Suppressor macrophage treated with lipopolysaccharide for 1 hour (primary cell): ENCODE measurements at regions not wholly inside any gene's neighbourhood (a gene's known extent, or its start where the extent isn't known, plus 50 kb on each side); places are given as distances from the start of the nearest gene placed in this dataset.

Experiments
- DNase-seq, 3 donors: peaks; one replicate each; pipeline ENCODE4 v3.0.0-alpha.2; 2020 to 2022

DNA sequence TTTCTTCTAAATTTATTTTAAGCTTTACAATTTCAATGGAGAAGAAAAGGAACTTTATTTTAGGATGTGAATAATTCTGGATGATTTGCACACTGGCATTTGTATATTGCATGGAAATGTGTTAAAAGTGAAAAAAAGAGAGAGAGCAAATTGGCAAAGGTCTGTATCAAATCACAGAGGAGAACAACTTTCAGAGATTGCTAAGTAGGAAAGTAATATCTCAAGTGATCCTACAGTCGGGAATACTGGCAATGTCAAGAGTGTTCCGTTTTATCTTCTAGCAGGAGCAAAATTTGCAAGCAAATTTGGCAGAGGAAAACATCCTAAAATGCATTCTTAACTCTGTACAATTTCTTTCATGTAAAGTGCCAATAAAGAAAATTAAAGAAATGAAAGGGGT is 97.1 kb upstream of the TMC3 start:
- DNase-seq: no peak

DNA sequence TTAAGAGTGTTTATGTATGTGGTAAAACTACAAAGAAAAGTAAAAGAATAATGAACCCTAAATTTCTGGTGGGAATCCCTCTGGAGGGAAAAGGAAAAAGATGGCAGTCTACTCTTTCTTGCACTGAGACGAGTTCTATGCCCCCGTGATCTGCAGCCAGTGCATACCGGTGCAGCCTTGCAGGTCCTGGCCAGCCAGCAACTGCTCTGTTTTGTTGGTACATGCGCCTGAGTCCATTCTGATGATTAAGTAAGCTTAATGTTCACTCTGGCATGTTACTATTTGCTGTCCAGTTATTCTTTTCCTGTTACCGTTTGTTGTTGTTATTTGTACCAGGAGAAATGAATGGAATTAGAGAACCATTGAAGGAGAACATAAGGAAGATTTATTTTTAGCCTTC is 95.1 kb upstream of the TMC3 start:
- no peak for DNase-seq

DNA sequence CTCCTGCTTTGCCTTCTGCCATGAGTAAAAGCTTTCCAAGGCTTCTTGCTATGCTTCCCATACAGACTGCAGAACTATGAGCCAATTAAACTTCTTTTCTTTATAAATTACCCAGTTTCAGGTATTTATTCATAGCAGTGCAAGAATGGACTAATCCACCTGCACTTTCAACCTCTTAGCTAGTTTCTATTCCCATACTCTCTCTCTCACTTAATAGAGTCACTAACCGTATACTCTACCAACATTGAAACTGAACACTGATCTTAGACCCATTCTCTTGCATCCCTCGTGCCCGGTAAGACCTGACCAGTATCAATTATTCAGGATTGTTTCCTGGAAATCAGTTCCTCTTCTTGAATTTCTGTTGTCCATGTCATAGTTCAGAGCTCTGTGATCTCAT is 92.7 kb upstream of the TMC3 start:
- no peak for DNase-seq

DNA sequence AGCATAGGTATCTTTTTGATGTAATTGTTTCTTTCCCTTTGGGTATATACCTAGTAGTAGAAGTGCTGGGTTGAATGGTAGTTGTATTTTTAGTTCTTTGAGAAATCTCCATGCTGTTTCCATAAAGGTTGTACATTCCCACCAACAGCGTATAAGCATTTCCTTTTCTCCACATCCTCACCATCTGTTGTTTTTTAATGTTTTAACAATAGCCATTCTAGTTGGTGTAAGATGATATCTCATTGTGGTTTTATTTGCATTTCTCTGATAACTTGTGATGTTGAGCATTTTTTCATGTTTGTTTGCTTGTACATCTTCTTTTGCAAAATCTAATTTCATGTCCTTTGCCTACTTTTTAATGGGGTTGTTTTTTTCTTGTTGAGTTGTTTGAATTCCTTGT is 80.0 kb upstream of the TMC3 start:
- no peak for DNase-seq

DNA sequence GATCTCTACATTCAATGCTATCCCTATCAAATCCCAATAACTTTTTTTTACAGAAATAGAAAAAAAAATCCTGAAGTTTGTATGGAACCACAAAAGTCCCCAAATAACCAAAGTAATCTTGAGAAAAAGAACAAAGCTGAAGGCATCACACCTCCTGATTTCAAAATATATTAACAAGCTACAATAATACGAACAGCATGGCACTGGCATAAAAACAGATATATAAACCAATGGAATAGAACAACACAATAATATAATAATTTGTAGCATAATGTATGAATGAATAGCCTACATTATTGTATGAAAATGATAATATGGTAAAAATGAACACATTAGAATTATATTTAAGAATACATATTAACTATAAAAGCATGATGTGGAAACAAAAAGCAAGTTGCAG is 76.7 kb upstream of the TMC3 start:
- DNase-seq: no peak

DNA sequence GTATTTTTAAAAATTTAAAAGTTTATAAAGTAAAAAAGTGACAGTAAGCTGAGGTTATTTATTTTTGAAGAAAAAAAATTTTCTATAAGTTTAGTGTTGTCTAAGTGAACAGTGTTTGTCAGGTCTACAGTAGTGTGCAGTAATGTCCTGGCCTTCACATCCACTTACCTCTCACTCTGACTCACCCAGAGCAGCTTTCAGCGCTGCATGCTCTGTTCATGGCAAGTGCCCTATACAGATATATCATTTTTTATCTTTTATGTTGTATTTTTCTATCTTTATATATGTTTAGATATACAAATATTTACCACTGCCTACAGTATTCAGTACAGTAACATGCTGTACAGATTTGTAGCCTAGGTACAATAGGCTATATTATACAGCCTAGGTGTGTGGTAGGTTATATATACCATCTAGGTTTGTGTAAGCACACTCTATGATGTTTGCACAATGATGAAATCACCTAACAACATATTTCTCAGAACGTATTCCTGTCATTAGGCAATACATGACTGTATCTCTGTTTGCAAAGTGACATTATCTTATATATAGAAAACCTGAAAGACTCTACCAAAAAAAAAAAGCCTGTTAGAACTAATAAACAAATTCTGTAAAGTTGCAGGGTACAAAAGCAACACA is 75.9 kb upstream of the TMC3 start:
- no peak for DNase-seq

DNA sequence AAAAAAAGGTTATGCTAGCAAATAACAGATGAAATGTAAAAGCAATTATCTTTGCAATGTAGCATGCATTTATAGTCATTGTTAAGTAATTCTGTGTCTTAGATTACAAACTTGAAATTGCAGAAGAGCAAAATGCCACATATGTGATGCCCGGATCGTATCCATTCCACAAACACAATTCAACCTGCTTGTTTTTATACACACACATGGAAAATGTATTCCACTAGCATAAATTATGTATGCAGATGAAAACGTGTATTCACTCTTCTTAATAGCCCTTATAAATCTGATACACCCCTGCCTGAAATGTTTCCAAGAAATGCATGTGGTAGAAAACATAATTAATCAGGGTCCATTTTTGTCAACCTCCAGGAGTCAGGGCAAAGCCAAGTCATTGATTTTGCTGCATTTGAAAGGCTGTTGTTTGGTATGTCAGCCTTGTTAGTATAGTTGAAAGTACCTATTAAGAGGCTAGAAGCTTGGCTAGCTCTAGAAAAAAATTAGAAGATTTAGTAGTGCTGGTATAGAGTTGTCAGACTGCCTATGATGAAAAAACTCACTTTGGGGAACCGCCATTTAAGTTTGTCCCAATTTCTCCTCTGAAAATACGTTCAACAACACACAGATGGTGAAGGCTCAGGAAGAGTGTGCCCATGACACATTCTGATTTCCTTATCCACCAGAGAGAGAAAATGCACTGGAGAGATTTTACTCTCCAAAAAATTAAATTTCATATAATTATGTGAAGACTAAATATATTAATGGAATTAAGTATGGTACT is 69.2 kb upstream of the TMC3 start:
- no peak for DNase-seq

DNA sequence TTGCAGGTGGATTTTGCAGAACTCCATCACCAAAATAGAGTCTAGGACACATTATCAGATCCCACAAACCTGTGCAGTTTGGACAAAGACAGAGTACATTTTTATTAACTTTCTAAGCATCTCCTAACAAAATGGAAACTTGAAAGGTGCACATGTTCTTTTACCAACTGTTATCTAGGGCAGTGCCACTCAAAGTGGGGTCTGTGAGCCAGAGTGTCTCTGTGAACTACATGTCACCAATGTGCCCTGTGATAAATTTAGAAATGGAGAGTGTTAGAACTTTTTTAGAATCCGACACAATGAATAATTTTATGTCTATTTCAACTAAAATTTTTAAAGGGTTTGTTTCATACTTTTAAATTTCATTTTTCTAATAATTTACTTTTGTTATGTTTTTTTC is 68.4 kb upstream of the TMC3 start:
- no peak for DNase-seq

DNA sequence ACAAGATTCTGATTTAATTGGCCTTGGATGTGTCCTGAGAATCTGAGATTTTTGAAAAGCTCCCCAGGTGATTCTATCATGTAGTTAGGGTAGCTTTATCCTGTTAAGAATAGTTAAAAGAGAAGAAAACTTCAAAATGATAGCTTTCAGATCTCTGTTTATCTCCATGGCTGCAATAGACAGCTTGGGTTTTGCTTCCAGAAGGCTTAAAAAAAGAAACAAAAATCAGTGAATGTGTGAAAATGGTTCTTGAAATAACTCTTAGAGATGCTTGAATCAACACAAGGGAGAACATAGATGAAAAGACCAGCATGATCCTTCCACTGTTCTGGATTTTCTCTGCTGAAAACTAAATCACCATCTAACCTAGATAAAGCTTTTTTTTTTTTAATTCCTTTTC is 60.8 kb upstream of the TMC3 start:
- DNase-seq: no peak

DNA sequence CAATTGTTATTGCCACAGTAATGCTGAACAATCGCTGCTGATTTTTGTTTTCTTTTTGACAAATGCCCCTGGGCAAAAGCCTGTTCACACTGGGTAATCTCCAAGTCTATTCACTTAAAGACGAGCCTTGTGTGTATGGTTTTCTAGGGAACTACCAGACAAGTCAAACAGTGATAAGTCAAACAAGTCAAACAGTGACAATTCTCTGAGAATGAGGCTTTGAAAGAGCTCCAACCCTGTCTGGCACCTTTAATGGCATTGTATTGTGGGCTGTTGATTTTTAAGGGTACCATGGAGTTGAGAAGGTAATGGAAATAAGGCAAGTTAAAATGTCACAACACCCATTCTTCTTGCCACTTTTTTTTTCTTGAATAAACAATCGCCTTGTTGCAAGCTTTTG is 59.4 kb upstream of the TMC3 start:
- no peak for DNase-seq

DNA sequence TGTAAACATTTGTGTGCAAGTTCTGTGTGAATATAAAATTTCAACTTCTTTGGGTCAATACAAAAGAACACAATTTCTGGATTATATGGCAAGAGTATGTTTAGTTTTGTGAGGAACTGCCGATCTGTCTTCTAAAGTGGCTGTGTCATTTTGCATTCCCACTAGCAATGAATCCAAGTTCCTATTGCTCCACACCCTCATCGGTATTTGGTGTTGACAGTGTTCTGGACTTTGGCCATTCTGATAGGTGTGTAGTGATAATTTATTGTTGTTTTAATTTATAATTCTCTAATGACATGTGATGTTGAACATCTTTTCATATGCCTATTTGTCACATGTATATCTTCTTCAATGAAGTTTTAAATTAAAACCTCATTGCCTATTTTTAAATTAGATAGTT is 58.2 kb upstream of the TMC3 start:
- no peak for DNase-seq

DNA sequence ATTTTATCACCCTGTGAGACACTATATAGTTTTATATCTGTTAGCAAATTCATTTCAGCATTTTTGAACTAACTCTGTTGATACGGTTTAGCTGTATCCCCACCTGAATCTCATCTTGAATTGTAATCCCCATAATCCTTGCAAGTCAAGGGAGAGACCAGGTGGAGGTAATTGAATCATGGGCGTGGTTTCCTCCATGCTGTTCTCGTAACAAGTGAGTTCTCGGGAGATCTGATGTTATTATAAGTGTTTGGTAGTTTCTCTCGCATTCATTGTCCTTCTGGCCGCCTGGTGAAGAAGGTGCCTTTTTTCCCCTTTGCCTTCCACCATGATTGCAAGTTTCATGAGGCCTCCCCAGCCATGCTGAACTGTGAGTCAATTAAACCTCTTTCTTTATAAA is 53.2 kb upstream of the TMC3 start:
- DNase-seq: no peak

DNA sequence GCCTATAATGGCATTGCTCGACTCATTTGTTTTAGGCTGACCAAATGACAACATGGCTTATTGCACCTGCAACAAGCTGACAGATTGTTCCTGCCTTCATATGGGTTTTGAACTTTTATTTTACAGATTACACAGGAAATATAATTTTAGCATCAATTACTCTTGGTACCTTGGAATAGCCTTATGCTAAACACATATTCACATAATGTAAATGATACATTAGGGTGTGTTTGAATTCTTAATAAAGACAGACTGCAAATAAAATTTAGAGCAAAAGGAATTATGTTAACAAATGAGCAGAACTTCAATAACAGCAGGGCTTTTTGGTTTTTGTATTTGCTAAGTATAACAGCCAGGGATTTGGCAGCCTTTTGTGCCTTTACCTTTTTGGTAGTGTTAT is 51.9 kb upstream of the TMC3 start:
- no peak for DNase-seq
